ENCODE measurements at regions not wholly inside any gene's neighbourhood (a gene's known extent, or its start where the extent isn't known, plus 50 kb on each side); places are given as distances from the start of the nearest gene placed in this dataset.

GRCh38 chr2:37441055-37441454 is 96.6 kb downstream of the QPCT start:
- H3K9me3 Mint-ChIP-seq = peaks cover 15% of the 10 kb centered on the region

More at GRCh38 chr2:37441055-37441454, 96.6 kb downstream of the QPCT start:
- POLR2A ChIA-PET = no interaction called here
- CTCF ChIA-PET = no interaction called here
- DNase-seq (ENCODE audit: low spot score) (no peak), ATAC-seq (no peak)
- Mint-ChIP-seq H3K27me3 (ENCODE audit: low read depth) (peaks cover 3% of the 10 kb centered on the region; the same call in 1 of the 2 replicates), H3K27ac (no peak overlapping the region), H3K4me1 (no peaks in the 10 kb centered on the region), H3K36me3 (peaks cover 14% of the 10 kb centered on the region), H3K4me3 (no peak overlapping the region)
- TF ChIP-seq OVOL2 (CRISPR knock-in tag; IDR thresholded peaks at IDR 0.05; ENCODE audit: borderline replicate concordance) (no peak), JUN (CRISPR knock-in tag; IDR thresholded peaks at IDR 0.05) (no peak), PRDM15 (CRISPR knock-in tag; IDR thresholded peaks at IDR 0.05) (no peak), NR1H2 (CRISPR knock-in tag; IDR thresholded peaks at IDR 0.05) (no peak), KAT7 (CRISPR knock-in tag; IDR thresholded peaks at IDR 0.05; ENCODE audit: borderline replicate concordance) (no peak), ZNF425 (CRISPR knock-in tag; conservative IDR thresholded peaks at IDR 0.05) (no peak), E2F5 (CRISPR knock-in tag; IDR thresholded peaks at IDR 0.05) (no peak), FOXP1 (CRISPR knock-in tag; IDR thresholded peaks at IDR 0.05; ENCODE audit: borderline replicate concordance) (no peak), SP1 (CRISPR knock-in tag; conservative IDR thresholded peaks at IDR 0.05) (no peak), STAT6 (CRISPR knock-in tag; conservative IDR thresholded peaks at IDR 0.05; ENCODE audit: low read depth) (no peak)

Data from WTC11 (cell line).